B cell (primary cell): ENCODE measurements at regions not wholly inside any gene's neighbourhood (a gene's known extent, or its start where the extent isn't known, plus 50 kb on each side); places are given as distances from the start of the nearest gene placed in this dataset.

Experiments used
- ATAC-seq: fragments of 200-7000 bp; cut with Tn5 transposase; one replicate; pipeline ENCODE4 v1.10.0; 2021; ENCODE audit warnings: low read depth, mild to moderate bottlenecking, moderate number of reproducible peaks, moderate library complexity
- CTCF ChIA-PET: fragments of 350-600 bp; sonication (Branson Sonifier 250); formaldehyde crosslinking; loops from one replicate; lab custom pipeline; 2021; ENCODE audit warnings: antibody characterized with exemption, inconsistent platforms; lab: Charles Lee
- POLR2A ChIA-PET: fragments of 350-600 bp; sonication (Branson Sonifier 250); formaldehyde crosslinking; loops from one replicate; lab custom pipeline; 2021; ENCODE audit warnings: antibody characterized with exemption; lab: Charles Lee
- DNase-seq: peaks from one replicate; pipeline ENCODE4 v3.0.0; 2013
- H2AFZ ChIP-seq: 2 replicates; pipeline ENCODE4 v1.6.1; 2012; ENCODE audit warnings: mild to moderate bottlenecking, low read depth, low read length; ENCODE audit not compliant: insufficient read depth, poor library complexity, severe bottlenecking
- H3K27ac ChIP-seq, 2 donors: 1 replicate in 1 of 2; 2 replicates in 1 of 2; pipeline ENCODE4 v1.5.1; 2012 to 2013; ENCODE audit warnings: low read length in 2 of 2, mild to moderate bottlenecking in 2 of 2, moderate library complexity in 1 of 2
- H3K27me3 ChIP-seq, 4 experiments: fragments of 200-600 bp in 1 of 4; sonication (generic) in 1 of 4; replicated peaks in 1 of 4; 1 replicate in 2 of 4; 2 replicates in 2 of 4; pipeline versions ENCODE4 v1.6.1 to v1.7.0; 2013 to 2016; ENCODE audit warnings: low read length in 3 of 4, mild to moderate bottlenecking in 2 of 4, mixed read lengths in 1 of 4, moderate library complexity in 1 of 4; ENCODE audit not compliant: insufficient read depth in 4 of 4, control insufficient read depth in 3 of 4; ENCODE audit errors: control extremely low read depth in 1 of 4
- H3K36me3 ChIP-seq, 2 experiments: replicated peaks in 1 of 2; 1 replicate in 1 of 2; 2 replicates in 1 of 2; pipeline versions ENCODE4 v1.6.1 to v1.7.1; 2013; ENCODE audit warnings: low read length in 1 of 2; ENCODE audit not compliant: insufficient read depth in 2 of 2, control insufficient read depth in 1 of 2; ENCODE audit errors: control extremely low read depth in 1 of 2, extremely low read depth in 1 of 2
- H3K4me1 ChIP-seq, 2 donors: fragments of 200-600 bp in 1 of 2; sonication (generic) in 1 of 2; 1 replicate in 1 of 2; 2 replicates in 1 of 2; pipeline versions ENCODE4 v1.5.1 to v1.6.1; 2013 to 2017; ENCODE audit warnings: low read length in 2 of 2; ENCODE audit not compliant: control insufficient read depth in 2 of 2, insufficient read depth in 2 of 2
- H3K4me2 ChIP-seq: replicated peaks from 2 replicates; pipeline ENCODE3; 2012; ENCODE audit warnings: mild to moderate bottlenecking, low read depth, low read length; ENCODE audit not compliant: poor library complexity, severe bottlenecking
- H3K4me3 ChIP-seq, 5 experiments: fragments of 200-600 bp in 1 of 5; sonication (generic) in 1 of 5; 1 replicate in 3 of 5; 2 replicates in 2 of 5; pipeline versions ENCODE4 v1.5.1 to v1.7.0; 2011 to 2016; ENCODE audit warnings: low read length in 4 of 5, mild to moderate bottlenecking in 4 of 5, low read depth in 2 of 5, control low read depth in 1 of 5, moderate library complexity in 1 of 5; ENCODE audit not compliant: insufficient read depth in 1 of 5; ENCODE audit errors: control extremely low read depth in 1 of 5, extremely low read depth in 1 of 5
- H3K79me2 ChIP-seq: fragments of 200-600 bp; sonication (generic); one replicate; pipeline ENCODE4 v1.6.0; 2016; ENCODE audit warnings: low read length; ENCODE audit not compliant: control insufficient read depth, insufficient read depth
- H3K9ac ChIP-seq: fragments of 200-600 bp; sonication (generic); 2 replicates; pipeline ENCODE4 v1.6.1; 2017; ENCODE audit warnings: mild to moderate bottlenecking, low read length, moderate library complexity
- H3K9me3 ChIP-seq, 3 donors: one replicate each; pipeline versions ENCODE4 v1.6.1 to v1.7.1; 2013; ENCODE audit warnings: low read length in 2 of 3; ENCODE audit not compliant: control insufficient read depth in 2 of 3, insufficient read depth in 1 of 3; ENCODE audit errors: control extremely low read depth in 1 of 3
- H4K20me1 ChIP-seq: 2 replicates; pipeline ENCODE4 v1.6.0; 2012; ENCODE audit warnings: mild to moderate bottlenecking, low read length; ENCODE audit not compliant: insufficient read depth, control insufficient read depth, poor library complexity, severe bottlenecking
- H3K27ac Mint-ChIP-seq: one replicate; pipeline ENCODE4 v1.8.0; 2021; ENCODE audit warnings: mixed read lengths
- H3K27me3 Mint-ChIP-seq: one replicate; pipeline ENCODE4 v1.8.0; 2021; ENCODE audit warnings: mixed read lengths
- H3K4me1 Mint-ChIP-seq: one replicate; pipeline ENCODE4 v1.8.0; 2021; ENCODE audit warnings: mixed read lengths
- H3K4me3 Mint-ChIP-seq: one replicate; pipeline ENCODE4 v1.8.0; 2021; ENCODE audit warnings: mixed read lengths
- H3K9me3 Mint-ChIP-seq: one replicate; pipeline ENCODE4 v1.8.0; 2022; ENCODE audit warnings: mixed read lengths; ENCODE audit not compliant: insufficient read depth
- CTCF ChIP-seq: fragments of 200-600 bp; IDR thresholded peaks from one replicate; pipeline ENCODE4 v1.8.0; 2022; ENCODE audit warnings: antibody characterized with exemption, mild to moderate bottlenecking
- EZH2 ChIP-seq: IDR thresholded peaks from 2 replicates; pipeline ENCODE4 v1.6.1; 2012; ENCODE audit warnings: borderline replicate concordance, low read depth, mild to moderate bottlenecking, moderate library complexity, low read length; ENCODE audit not compliant: insufficient read depth, poor library complexity, severe bottlenecking
- WGBS: methylation state at CpG from one replicate; pipeline ENCODE4 v1.1.5; 2013; ENCODE audit warnings: missing lambda C conversion rate; ENCODE audit not compliant: insufficient coverage; 5-methylcytosine and 5-hydroxymethylcytosine counted together
- intact Hi-C: fragments of 100-400 bp; cut with micrococcal nuclease; formaldehyde crosslinking; loops from one replicate; pipeline ENCODE4 v1.10.0; 2022

GRCh38 chr9:7965063-7965462, 165.5 kb upstream of the DMAC1 start:
- Histone ChIP-seq H3K27ac (no peak overlapping the region), H3K4me1 (peaks cover 5 to 8% of the 10 kb centered on the region in 2 donors), H3K79me2 (no peaks in the 10 kb centered on the region), H3K9ac (no peak overlapping the region), H4K20me1 (no peaks in the 10 kb centered on the region), H3K4me3 (no peak overlapping the region), H2AFZ (no peak overlapping the region), H3K4me2 (no peak overlapping the region), H3K36me3 (no peaks in the 10 kb centered on the region), H3K27me3 (no peaks in the 10 kb centered on the region), H3K9me3 (no peaks in the 10 kb centered on the region)
- ChIA-PET POLR2A (no interaction called here), CTCF (no interaction called here)
- Mint-ChIP-seq H3K27me3 (peaks cover 9% of the 10 kb centered on the region), H3K4me1 (peaks cover 4% of the 10 kb centered on the region), H3K4me3 (no peak overlapping the region), H3K9me3 (no peaks in the 10 kb centered on the region), H3K27ac (no peak overlapping the region)
- ATAC-seq, result no peak
- TF ChIP-seq EZH2, result no peak
- no peak for TF ChIP-seq CTCF
- intact Hi-C loops, result no loop called here
- no peak for DNase-seq
- WGBS, result 92% methylated on average over 2 of the region's 3 CpGs

- CTCF ChIA-PET, result no interaction called here
These were observed 163.4 kb upstream of the DMAC1 start for GRCh38 chr9:7963026-7963425.

More at GRCh38 chr9:7963026-7963425, 163.4 kb upstream of the DMAC1 start:
- DNase-seq (no peak), ATAC-seq (no peak)
- POLR2A ChIA-PET, result no interaction called here
- H3K36me3 ChIP-seq, result no peaks in the 10 kb centered on the region
- no peak overlapping the region for H3K27ac ChIP-seq
- no peak overlapping the region for H3K9ac ChIP-seq
- H3K4me3 Mint-ChIP-seq, result no peak overlapping the region
- H2AFZ ChIP-seq, result no peak overlapping the region
- H3K4me2 ChIP-seq, result no peak overlapping the region
- no peaks in the 10 kb centered on the region for H3K27me3 ChIP-seq
- H3K27me3 Mint-ChIP-seq, result peaks cover 9% of the 10 kb centered on the region
- H3K9me3 ChIP-seq, result no peaks in the 10 kb centered on the region
- WGBS, result 100% methylated on average over 2 of the region's 5 CpGs
- peaks cover 6% of the 10 kb centered on the region for H3K4me1 Mint-ChIP-seq
- H3K9me3 Mint-ChIP-seq, result no peaks in the 10 kb centered on the region
- TF ChIP-seq EZH2, result no peak
- no peak for TF ChIP-seq CTCF
- intact Hi-C loops, result no loop called here
- no peaks in the 10 kb centered on the region for H3K79me2 ChIP-seq
- H3K4me1 ChIP-seq, result peaks cover 5 to 8% of the 10 kb centered on the region in 2 donors
- H3K4me3 ChIP-seq, result no peak overlapping the region
- H4K20me1 ChIP-seq, result no peaks in the 10 kb centered on the region
- H3K27ac Mint-ChIP-seq, result no peak overlapping the region
